ENCODE measurements at regions not wholly inside any gene's neighbourhood (a gene's known extent, or its start where the extent isn't known, plus 50 kb on each side); places are given as distances from the start of the nearest gene placed in this dataset.

DNA sequence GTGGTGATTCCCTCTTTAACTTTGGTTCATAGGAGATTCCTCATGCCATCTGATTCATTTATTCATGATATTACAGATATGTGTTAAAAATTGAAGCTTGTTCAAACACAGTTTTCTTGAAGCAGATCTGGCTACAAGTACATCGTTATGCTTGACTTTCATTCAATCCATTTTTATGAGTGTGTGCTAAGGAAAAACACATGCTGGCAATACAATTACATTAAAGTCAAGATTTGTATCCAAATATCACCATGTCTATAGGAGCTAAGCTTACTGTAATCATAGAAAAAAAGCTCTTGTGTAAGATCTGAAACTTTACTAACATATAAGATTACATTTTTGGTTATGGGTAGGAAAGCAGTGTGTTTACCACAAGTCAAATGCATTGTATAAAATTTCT lies 151.8 kb upstream of the FAT1 start:
- Histone ChIP-seq H3K79me1 (ENCODE audit: low read depth, low read length) (no peaks in the 10 kb centered on the region), H3K56ac (replicated peaks; ENCODE audit: insufficient read length, low read depth, low read length) (no peak overlapping the region), H3K9me3 (ENCODE audit: insufficient read depth in 2 of 2, low read depth in 1 of 2, low read length in 1 of 2) (peaks cover 3 to 4% of the 10 kb centered on the region in 2 experiments; a peak in 2 of 4 replicates), H3K27ac (ENCODE audit: low read depth, low read length) (no peak overlapping the region), H2BK20ac (ENCODE audit: low read length) (no peak overlapping the region), H2AK5ac (ENCODE audit: low read depth, low read length) (no peak overlapping the region), H2BK120ac (replicated peaks; ENCODE audit: low read depth, low read length) (no peak overlapping the region), H2AFZ (ENCODE audit: low read length) (no peak overlapping the region), H4K5ac (ENCODE audit: insufficient read length, low read depth, low read length) (no peak overlapping the region), H3K79me2 (ENCODE audit: control insufficient read depth in 1 of 2, insufficient read depth in 2 of 2, low read length in 2 of 2) (no peaks in the 10 kb centered on the region), H3K4ac (replicated peaks; ENCODE audit: insufficient read length, low read depth, low read length) (no peak overlapping the region), H3K4me1 (replicated peaks in 1 of 4; ENCODE audit: control insufficient read depth in 3 of 4, insufficient read depth in 4 of 4, low read length in 3 of 4) (no peaks in the 10 kb centered on the region), H4K91ac (replicated peaks; ENCODE audit: insufficient read length, low read length) (no peak overlapping the region), H4K8ac (ENCODE audit: extremely low read depth, insufficient read depth, low read length) (no peak overlapping the region), H3K23ac (ENCODE audit: insufficient read length) (no peak overlapping the region), H3K4me2 (ENCODE audit: insufficient read depth in 1 of 2, low read depth in 2 of 2, low read length in 2 of 2) (no peak overlapping the region), H3K14ac (ENCODE audit: insufficient read length) (no peak overlapping the region), H2BK5ac (ENCODE audit: low read depth, low read length) (no peak overlapping the region), H3K36me3 (ENCODE audit: control insufficient read depth in 2 of 4, insufficient read depth in 4 of 4, low read length in 3 of 4) (no peaks in the 10 kb centered on the region), H3K27me3 (replicated peaks in 1 of 4; ENCODE audit: control insufficient read depth in 3 of 4, extremely low read depth in 1 of 4, insufficient read depth in 3 of 4, low read length in 3 of 4) (no peaks in the 10 kb centered on the region), H3K9ac (replicated peaks in 1 of 4; ENCODE audit: extremely low read depth in 1 of 4, low read depth in 3 of 4, low read length in 3 of 4) (no peak overlapping the region), H3K23me2 (ENCODE audit: low read depth, low read length) (peaks cover 3% of the 10 kb centered on the region; the same call in 1 of the 2 replicates), H3K18ac (ENCODE audit: extremely low read depth, low read length) (no peak overlapping the region), H3K4me3 (ENCODE audit: extremely low read depth in 1 of 4, insufficient read depth in 2 of 4, low read depth in 3 of 4, low read length in 4 of 4) (no peak overlapping the region), H2BK12ac (ENCODE audit: low read depth, low read length) (no peak overlapping the region), H2BK15ac (ENCODE audit: low read length) (no peak overlapping the region), H4K20me1 (replicated peaks in 1 of 2; ENCODE audit: control insufficient read depth in 1 of 2, insufficient read depth in 2 of 2, low read length in 2 of 2) (no peaks in the 10 kb centered on the region)
- no peak for DNase-seq (ENCODE audit: low read depth in 1 of 2, low spot score in 2 of 2)
- POLR2A ChIA-PET (ENCODE audit: partially characterized antibody), result no interaction called here
- no peak for TF ChIP-seq PHF8 (conservative IDR thresholded peaks at IDR 0.05; ENCODE audit: low read depth, low read length)
- no peak for TF ChIP-seq RBBP5 (IDR thresholded peaks at IDR 0.05; ENCODE audit: borderline replicate concordance, low read depth, low read length)
- TF ChIP-seq NRF1 (IDR thresholded peaks at IDR 0.05; ENCODE audit: low read depth, low read length), result no peak
- TF ChIP-seq HDAC2 (IDR thresholded peaks at IDR 0.05; ENCODE audit: borderline replicate concordance in 1 of 2, low read depth in 2 of 2, low read length in 2 of 2), result no peak
- no peak for TF ChIP-seq GABPA (IDR thresholded peaks at IDR 0.05; ENCODE audit: borderline replicate concordance, insufficient read depth, low read length)
- no peak for TF ChIP-seq MAFK (IDR thresholded peaks at IDR 0.05; ENCODE audit: low read depth, low read length)
- no peak for TF ChIP-seq RXRA (IDR thresholded peaks at IDR 0.05; ENCODE audit: insufficient read depth, low read depth, low read length)
- TF ChIP-seq POLR2A (IDR thresholded peaks at IDR 0.05; ENCODE audit: control extremely low read depth in 1 of 2, low read depth in 2 of 2, low read length in 2 of 2), result no peak
- no peak for TF ChIP-seq YY1 (IDR thresholded peaks at IDR 0.05; ENCODE audit: low read depth, low read length)
- TF ChIP-seq CBX8 (IDR thresholded peaks at IDR 0.05; ENCODE audit: borderline replicate concordance, low read depth, low read length), result no peak
- TF ChIP-seq KDM1A (IDR thresholded peaks at IDR 0.05; ENCODE audit: borderline replicate concordance, low read length), result no peak
- TF ChIP-seq JUN (IDR thresholded peaks at IDR 0.05; ENCODE audit: low read depth, low read length), result no peak
- no peak for TF ChIP-seq CHD1 (IDR thresholded peaks at IDR 0.05; ENCODE audit: low read depth, low read length)
- TF ChIP-seq SP2 (IDR thresholded peaks at IDR 0.05; ENCODE audit: low read length), result no peak
- CTCF ChIA-PET (ENCODE audit: partially characterized antibody), result interaction anchor here (0.9 kb wide), 1 partner anchor 9 kb away, joined by 3 read pairs; no protein-coding TSS in a partner anchor
- no peak for FAIRE-seq
- WGBS, 2 experiments (ENCODE audit: extremely low coverage in 1 of 2, insufficient coverage in 1 of 2, insufficient read length in 1 of 2, insufficient replicate concordance in 2 of 2, low coverage in 1 of 2, low lambda C conversion rate in 2 of 2, missing lambda C conversion rate in 1 of 2), result 93% methylated on average over 1 of the region's 1 CpG; no CpG with 5 or more reads in 1 of the 2 experiments

Data from H1 (cell line).